ENCODE measurements at regions not wholly inside any gene's neighbourhood (a gene's known extent, or its start where the extent isn't known, plus 50 kb on each side); places are given as distances from the start of the nearest gene placed in this dataset.

DNA sequence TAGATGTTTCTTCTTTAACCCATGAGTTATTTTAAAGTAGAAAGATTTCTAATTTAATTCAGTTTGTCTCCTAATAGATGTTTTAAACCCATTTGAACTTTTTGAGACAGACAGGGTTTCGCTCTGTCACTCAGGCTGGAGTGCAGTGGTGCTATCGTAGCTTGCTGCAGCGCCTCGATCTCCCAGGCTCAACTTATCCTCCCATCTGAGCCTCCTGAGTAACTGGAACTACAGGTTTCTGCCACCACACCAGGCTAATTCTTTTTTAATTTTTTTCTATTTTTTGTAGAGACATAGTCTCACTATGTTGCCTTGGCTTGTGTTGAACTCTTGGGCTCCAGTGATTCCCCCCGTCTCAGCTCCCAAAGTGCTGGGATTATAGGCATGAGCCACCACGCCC, 53.0 kb upstream of the RAB18 start:
- no peak for DNase-seq

DNA sequence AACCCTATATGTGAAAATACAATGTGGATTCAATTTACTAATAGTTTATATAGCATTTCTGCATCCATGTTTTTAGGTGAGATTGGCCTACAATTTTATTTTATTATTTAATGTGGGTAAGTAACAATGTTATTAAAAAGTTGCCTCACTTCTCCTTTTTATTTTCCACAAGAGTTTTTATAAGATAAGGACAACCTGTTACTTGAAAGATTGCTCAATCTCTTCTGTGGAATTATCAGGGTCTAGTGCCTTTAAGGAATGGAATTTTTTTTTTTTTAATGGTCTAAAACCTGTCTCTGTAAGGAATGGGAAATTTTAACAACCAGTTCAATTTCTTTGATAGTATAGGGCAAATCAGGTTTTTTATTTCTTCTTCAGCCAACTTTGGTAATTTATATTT, 53.9 kb upstream of the RAB18 start:
- DNase-seq, result no peak

DNA sequence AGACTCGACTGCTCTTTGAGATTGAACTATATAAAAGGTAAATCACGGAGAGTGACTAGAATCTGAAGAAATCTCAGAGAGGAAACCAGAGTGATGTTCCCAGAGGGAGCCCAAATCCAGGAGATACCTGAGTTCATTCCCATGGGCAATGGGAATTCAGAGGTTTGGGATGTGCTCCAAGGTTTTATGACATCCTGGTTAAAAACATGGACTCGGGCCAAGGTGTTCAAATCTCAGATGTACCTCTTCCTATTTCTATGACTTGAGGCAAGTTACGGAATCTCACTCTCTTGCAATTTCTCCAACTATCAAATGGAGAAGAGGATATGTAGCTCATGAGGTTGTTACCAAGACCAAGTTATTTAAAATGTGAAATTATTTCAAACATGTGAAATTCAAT, 54.5 kb upstream of the RAB18 start:
- DNase-seq, result no peak

DNA sequence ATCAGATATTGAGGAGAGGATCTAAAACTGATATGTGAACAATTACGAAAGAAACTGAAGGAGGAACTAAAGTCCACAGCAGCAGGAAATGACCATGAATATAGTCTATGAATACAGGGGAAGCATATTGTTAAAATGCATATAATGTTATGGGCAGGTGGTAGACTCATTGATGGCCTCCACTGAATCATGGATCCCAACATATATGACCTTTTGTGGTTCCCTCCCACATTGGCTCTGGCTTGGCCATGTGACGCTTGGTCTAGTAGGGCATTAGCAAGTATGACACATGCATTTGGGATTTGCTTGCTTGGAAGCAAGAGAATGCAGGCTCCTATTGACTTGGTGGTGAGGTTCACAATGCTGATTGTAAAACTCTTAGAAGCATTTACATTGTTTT, 55.2 kb upstream of the RAB18 start:
- no peak for DNase-seq

DNA sequence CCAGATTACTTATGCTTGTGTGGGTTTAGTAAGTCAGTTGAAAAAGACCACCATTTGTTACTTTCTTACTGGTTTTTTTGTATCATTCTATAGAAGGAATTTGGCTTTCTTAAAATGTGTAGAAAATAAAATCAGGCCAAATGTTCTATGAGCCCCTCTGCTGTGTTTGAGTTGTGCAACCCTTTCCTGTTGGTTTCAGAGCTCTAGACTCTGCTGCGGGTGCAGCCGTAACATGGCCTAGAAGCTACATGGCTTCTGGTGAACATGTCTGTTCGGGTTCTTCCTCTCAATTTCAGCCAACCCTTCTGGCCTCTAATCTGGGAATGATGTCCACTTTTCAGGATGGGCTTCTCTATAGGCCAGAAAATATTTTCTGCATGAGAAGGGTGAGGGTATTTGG, 56.6 kb upstream of the RAB18 start:
- no peak for DNase-seq

DNA sequence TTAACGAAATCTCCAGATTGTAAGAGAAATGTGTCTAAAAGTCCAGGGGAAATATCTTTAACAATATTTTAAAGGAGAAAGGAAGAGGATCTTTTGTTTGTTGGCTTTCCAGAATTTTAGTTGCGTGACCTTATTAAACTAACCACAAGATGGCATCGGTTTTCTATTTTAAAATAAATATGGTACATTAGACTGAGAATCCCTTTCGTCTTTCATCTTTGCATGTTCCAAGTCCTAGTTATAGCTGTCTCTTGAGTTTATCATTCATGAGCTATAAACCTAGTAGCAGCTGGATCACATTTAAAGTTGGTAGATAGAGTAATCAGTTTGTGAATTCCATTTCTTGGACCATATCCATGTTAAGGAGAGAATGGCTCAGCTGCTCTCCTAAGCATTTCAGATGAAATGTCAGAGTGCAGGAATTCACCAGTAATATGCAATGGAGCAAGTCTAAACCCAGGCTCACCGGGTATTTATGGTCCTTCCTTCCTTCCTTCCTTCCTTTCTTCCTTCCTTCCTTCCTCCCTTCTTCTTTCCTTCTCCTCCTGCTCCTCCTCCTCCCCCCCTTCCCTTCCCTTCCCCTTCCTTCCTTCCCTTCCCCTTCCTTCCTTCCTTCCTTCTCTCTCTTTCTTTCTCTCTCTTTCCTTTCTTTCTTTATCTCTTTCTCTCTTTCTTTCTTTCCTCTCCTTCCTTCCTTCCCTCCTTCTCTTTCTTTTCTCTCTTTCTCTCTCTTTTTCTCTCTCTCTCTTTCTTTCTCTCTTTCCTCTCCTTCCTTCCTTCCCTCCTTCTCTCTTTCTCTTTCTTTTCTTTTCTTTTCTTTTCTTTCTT, 57.8 kb upstream of the RAB18 start:
- no peak for DNase-seq

DNA sequence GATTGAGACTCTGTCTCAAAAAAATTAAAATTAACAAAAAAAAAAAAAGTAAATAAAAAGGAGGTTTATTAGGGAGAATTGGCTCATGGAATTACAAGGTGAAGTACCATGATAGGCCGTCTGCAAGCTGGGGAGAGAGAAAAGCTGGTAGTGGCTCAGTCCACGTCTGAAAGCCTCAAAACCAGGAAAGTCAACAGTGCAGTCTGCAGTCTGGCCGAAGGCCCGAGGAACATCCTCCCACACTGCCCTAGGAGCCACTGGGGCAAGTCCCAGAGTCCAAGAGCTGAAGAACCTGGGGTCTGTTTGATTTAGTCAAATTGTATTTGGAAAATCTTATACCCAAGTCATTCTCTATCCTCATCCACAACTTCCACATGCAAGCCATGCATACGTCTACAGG, 59.0 kb upstream of the RAB18 start:
- no peak for DNase-seq

DNA sequence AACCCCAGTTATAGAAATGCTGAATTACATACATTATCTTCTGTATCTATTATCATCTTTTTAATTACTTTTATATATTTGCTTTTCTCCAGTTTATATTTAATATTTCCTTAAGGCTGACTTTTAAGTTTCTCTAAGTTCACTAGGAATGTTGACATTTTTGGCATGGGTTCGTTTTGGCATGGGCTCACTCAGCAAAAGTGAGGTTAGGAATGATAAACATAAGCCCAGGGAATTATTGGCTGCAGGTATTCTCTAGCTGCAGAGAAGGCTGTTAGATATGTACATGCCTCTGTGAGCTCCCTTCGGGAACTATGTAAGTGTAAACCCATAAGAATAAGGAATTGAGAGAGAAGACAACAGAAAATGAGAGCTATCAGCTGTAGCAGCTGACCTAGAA, 63.6 kb upstream of the RAB18 start:
- no peak for DNase-seq

DNA sequence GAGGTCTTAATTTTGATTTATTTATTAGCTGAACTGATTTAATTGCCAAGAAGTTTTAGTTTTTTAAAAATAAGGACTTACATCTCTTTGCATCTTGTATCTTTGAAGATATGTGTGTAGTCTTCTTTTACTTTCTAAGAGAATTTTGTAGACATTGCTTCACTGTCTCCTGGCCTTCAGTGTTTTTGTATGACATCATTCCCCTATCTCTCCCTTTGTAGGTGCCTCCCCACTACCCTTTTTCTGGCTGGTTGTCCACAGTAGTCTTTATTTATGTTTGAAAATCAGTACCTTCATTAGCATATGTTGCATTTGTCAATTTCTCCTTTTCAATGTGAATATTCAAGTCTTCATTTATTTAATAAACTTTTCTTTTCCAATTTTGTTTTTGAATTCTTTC, 64.1 kb upstream of the RAB18 start:
- DNase-seq, result no peak

DNA sequence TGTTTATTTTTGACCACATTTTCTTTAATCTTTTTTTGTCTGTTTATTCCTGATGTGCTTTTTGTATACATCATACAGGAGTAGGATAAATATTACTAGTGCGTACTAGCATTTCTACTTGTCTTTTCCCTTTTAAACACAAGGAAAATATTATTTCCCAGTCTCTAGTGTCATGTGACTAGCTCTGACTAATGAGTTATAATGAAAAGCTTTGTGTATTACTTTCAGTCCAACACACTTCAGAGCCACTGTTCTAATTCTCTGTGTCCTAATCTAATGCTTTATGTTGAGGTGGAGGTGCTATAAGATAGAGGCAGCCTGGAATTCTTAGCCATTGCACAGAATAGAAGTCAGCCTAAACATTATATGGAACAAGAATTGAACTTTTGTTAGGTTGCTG, 65.0 kb upstream of the RAB18 start:
- no peak for DNase-seq

DNA sequence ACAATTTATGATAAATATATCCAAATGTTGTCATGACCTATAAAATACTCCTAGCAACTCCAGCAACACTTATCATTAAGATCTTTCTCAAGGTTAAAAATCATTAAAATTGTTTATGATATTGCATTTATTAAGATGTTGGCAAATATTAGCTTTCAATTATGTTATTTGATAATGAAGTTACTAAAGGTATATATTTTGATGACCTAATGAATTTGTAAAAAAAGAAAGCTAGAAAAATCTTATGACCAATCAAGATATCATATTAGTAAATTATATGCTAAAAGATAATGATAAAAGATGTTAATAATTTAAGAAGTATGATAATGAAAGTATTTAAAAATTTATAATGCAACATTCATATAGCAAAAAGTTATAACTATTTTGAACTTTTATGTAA, 66.3 kb upstream of the RAB18 start:
- no peak for DNase-seq

DNA sequence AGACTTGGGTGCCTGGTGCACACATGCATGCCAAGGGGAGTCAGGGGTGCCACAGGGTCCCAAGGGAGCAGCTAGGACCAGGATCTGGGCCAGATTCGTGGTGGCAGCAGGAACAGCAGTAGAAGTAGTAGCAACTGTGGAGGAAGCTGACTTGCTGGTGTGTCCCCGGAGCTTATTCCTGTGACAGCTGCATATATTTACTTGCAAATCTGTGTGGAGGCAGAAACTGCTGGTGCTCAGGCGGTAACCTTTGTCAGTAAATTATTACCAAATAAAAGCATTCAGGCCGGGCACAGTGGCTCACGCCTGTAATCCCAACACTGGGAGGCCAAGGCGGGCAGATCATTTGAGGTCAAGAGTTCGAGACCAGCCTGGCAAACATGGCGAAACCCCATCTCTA, 67.4 kb upstream of the RAB18 start:
- no peak for DNase-seq

DNA sequence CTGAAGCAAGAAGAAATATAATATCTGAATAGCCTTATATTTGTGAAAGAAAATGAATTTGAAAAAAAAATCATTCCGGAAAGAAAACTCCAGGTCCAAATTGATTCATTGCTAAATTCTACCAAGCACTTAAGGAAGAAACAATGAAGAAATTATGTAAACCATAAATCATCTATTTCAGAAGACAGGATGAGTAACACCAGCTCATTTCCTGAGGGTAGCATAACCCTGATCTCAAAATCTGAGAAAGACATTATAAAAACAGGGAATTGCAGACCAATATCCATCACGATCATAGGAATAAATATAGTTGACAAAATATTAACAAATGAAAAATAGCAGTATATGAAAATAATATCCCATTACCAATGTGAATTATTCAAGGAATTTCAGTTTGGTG, 70.1 kb upstream of the RAB18 start:
- DNase-seq, result no peak

DNA sequence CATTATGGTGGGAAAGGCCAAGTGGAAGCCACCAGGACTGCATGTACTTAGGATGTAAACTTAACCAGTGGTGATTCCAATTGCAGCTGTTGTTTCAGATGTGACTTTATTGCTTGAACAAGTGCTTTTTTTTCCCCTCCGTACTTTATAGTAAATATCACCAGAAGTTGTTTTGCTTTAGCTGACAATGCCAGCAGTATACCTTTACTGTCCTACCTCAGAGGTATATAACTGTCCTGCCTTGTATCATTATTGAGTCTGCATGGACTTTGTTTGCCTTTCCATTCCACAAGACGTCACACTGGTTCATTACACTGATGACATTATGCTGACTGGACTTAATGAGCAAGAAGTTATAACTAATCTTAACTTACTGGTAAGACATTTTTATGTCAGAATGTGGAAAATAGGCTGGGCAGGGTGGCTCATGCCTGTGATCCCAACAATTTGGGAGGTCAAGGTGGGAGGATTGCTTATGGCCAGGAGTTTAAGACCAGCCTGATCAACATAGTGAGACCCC, 77.1 kb upstream of the RAB18 start:
- DNase-seq, result no peak

DNA sequence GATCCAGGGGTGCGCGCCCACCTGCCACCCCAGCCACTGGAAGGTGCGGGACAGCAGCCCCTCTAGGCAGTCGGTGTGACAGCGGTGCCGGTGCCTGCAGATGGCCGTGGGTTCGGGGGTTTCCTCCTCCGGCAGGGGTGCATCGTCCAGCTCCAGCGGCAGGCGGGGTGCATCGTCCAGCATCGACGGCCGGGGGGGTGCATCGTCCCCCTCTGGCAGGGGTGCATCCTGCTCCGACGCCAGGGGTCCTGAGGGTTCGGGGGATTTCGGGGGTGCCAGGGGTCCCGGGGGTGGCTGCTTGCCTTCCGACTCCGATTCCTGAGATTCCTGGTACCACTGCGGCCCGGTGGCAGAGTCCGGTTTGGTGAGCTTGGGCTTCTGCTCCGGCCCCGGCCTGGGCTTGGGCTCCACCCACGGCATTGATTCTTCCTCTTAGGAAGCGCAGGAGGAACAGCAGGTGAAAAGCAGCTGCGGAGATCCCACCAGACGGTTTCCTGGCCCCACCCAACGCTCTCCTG, 90.2 kb upstream of the RAB18 start:
- no peak for DNase-seq

DNA sequence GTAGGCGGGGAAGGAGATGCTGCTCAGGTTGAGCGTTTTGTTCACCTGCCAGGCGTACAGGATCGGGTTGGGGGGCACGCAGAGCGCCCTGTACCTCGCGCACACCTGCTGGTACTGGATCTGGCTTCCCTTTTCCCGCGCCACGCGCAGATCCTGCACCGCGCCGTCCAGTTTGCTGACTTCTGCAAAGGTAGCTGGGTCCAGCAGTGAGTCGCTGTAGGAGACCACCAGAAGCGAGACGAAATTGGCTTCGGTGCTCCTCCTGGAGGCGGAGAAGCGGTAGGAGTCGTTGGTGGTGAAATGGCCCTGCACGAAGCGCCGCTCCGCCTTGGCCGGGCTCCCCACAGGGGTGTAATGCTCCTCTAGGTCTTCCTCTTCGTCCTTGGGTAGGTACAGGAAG, 90.7 kb upstream of the RAB18 start:
- DNase-seq, result no peak

DNA sequence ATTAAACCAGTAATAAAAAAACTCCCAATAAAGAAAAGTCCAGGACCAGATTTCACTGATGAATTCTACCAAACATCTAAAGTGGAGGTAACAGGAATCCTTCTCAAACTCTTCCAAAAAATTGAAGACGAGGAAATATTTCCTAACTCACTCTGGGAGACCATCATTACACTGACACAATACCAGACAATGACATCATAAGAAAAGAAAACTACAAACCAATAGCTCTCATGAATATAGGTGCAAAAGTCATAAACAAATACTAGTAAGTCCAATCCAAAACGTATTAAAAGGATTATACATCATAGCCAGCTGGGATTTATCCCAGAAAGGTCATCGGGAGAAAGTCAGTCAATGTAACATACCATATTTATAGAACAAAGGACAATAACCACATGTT, 94.0 kb upstream of the RAB18 start:
- no peak for DNase-seq

DNA sequence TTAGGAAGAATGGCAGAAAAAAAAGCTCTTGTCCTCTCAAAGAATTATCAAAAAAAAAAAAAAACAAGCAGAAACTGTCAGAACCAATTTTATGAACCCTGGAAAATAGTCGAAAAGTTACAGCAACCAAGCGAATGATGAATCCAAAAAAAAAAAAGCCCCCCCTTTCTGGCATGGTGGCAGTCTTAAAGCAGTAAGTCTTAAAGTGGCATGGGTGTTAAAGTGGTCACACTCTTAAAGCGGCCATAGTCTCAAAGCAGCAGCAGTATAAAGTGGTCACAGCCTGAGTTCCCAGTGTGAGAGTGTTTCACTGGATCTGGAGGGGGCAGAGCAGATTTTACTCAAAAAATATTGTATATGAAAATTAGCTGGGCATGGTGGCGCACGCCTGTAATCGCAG, 96.8 kb upstream of the RAB18 start:
- DNase-seq, result no peak

DNA sequence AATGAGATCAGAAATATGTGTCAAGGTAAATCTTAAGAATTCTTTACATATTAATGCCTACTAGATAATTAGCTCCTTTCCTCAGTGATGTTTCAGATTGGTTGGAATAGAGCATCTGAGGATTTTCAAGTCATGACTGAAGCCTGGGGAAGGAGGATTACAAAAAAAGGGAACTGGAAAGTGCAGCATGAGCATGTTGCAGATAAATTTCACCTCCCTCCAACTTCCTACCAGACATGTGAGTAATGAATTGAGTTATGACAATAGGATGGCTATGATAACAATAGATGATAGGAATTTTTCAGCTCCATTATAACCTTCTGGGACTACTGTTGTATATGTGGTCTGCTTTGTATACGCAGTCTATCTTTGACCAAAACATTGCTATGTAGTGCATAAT, 104.2 kb upstream of the RAB18 start:
- DNase-seq, result no peak

DNA sequence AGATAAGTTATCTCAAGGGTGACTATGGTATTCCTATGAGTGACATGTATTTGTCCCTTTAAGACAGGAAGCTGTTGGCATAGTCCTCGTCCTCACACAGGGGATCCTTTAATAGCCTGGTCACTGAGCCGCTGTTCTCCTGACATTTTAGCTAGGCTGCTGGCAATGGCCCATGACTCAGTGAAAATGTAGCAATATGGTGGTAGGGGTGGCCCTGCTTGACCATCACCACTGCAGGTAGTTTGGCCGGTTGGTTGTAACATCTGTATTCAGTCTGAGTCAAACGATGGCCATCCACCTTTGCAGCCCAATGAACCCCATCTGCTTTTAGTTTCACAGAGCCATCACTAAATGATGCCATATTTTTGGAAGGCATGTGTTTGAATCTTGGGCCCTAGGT, 110.1 kb upstream of the RAB18 start:
- DNase-seq, result no peak

DNA sequence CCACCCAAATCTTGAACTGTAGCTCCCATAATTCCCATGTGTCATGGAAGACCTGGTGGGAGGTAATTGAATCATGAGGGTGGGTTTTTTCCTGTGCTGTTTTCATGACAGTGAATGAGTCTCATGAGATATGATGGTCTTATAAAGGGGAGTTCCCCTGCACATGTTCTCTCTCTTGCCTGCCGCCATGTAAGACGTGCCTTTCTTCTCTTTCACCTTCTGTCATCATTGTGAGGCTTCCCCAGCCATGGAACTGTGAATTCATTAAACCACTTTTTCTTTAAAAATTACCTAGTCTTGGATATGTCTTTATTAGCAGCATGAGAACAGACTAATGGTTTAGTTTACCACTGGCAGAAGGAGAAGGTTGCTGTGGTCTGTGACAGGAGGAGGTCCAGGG, 111.5 kb upstream of the RAB18 start:
- no peak for DNase-seq

DNA sequence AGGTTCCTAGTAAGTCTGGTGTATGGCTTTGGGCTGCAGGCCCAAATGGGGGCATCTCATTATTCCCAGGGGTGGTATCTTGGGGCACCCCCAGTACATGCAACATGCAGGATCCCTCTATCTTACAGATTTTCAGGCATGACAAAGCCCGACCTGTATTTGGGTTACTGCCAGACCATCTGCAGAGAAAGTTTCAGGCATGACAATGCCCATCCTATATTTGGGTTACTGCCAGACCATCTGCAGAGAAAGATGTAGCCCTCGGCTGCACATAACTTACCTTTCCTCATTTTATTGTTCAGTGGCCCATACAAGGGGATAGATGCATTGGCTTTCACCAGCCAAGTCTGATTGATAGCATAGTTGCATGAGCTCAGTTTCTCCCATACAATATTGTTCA, 112.2 kb upstream of the RAB18 start:
- DNase-seq, result no peak

DNA sequence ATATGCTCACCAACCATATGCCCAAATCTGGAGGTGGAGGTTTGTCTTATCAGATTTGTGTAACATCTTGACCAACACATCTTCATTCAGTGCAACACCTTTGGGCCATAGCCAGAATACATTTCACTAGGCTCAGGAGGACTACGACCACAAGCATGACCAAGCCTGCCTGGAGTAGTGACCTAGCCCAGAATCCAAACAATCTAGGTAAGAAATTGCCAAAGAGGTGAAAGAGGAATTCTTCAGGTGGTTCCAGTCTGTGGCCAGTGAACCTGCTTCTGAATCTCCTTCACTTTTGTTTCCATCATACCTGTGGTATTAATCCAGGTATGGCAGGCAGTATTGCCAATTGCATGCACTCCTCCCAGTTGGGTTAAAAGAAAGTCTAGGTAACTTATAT, 112.8 kb upstream of the RAB18 start:
- DNase-seq, result no peak

DNA sequence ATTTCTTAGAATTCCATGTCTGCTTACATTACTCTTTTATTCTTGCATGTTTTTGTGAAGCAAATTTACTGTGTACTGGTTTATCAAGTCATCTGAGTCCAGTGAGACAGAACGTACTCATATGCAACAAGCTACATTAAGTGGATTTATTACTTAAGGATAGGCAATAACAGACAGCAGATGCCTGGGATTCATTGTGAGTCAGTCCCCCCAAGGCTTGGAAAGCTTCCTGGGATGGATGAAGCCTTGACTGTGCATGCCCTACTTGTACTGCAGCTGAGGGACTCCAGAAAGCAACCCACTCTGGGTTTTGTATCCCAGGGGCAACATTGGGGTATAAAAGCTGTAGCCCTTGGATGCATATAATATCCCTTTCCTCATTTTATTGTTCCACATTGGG, 113.4 kb upstream of the RAB18 start:
- DNase-seq, result no peak

DNA sequence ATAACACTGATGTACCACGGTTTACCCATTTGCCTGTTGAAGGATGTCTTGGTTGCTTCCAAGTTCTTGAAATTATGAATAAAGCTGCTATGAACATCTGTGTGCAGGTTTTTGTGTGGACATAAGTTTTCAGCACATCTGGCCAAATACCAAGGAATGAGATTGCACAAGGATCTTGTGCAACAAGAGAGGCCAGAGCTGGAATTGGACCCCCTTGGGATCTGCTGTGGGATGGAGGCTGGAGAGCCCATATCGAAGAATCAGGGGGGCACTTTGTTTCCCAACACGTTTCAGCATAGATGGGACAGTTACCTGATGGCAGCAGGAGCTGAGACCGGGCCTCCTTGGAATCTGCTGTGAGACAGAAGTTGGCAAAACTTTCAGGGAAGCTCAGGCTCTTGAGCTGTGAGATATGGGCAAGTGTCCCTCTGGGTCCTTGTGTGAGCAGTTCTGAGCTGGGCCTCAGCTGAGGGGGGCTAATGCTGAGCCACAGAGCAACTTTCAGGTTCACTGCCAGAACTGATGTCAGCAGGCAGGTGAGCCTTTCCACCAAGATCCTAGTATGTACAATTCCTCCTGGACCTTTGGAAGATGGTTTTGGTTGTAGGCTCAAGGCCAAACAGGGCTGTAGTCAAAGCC, 115.2 kb upstream of the RAB18 start:
- DNase-seq, result no peak
